ENCODE measurements at regions not wholly inside any gene's neighbourhood (a gene's known extent, or its start where the extent isn't known, plus 50 kb on each side); places are given as distances from the start of the nearest gene placed in this dataset.
"Not testable (repeated sequence)": the region's sequence is repeated elsewhere in the genome, so short reads cannot be mapped to it uniquely, and the experiment has no call there.

- DNase-seq (ENCODE audit: low read depth in 2 of 2) = no peak
Observed at GRCh38 chr9:90059436-90059835, 454.6 kb downstream of the GADD45G start.

- no peak for DNase-seq (ENCODE audit: low read depth in 2 of 2)
Observed at GRCh38 chr9:90060256-90060655, 455.4 kb downstream of the GADD45G start.

GRCh38 chr9:90061187-90061586 is 456.4 kb downstream of the GADD45G start:
- no peak for DNase-seq (ENCODE audit: low read depth in 2 of 2)

- DNase-seq (ENCODE audit: low read depth in 2 of 2) = no peak
Observed at GRCh38 chr9:90062982-90063381, 458.2 kb downstream of the GADD45G start.

GRCh38 chr9:90064248-90064647 is 459.4 kb downstream of the GADD45G start:
- DNase-seq (ENCODE audit: low read depth in 2 of 2) = no peak

GRCh38 chr9:90064971-90065370 is 460.2 kb downstream of the GADD45G start:
- DNase-seq (ENCODE audit: low read depth in 2 of 2) = no peak

- DNase-seq (ENCODE audit: low read depth in 2 of 2) = no peak
Observed at GRCh38 chr9:90065851-90066250, 461.0 kb downstream of the GADD45G start.

- DNase-seq (ENCODE audit: low read depth in 2 of 2) = no peak
Observed at GRCh38 chr9:90069085-90069484, 464.3 kb downstream of the GADD45G start.

GRCh38 chr9:90070056-90070455 is 465.2 kb downstream of the GADD45G start:
- DNase-seq (ENCODE audit: low read depth in 2 of 2) = no peak

- no peak for DNase-seq (ENCODE audit: low read depth in 2 of 2)
Observed at GRCh38 chr9:90070469-90070868, 465.7 kb downstream of the GADD45G start.

- DNase-seq (ENCODE audit: low read depth in 2 of 2) = no peak
Observed at GRCh38 chr9:90070931-90071660, 466.3 kb downstream of the GADD45G start.

GRCh38 chr9:90073186-90073945 is 468.6 kb downstream of the GADD45G start:
- no peak for DNase-seq (ENCODE audit: low read depth in 2 of 2)

- no peak for DNase-seq (ENCODE audit: low read depth in 2 of 2)
Observed at GRCh38 chr9:90074316-90074962, 469.6 kb downstream of the GADD45G start.

GRCh38 chr9:90077598-90077997 is 472.8 kb downstream of the GADD45G start:
- not testable (repeated sequence) for DNase-seq (ENCODE audit: low read depth in 2 of 2)

- DNase-seq (ENCODE audit: low read depth in 2 of 2) = no peak
Observed at GRCh38 chr9:90078988-90079421, 474.2 kb downstream of the GADD45G start.

GRCh38 chr9:90085633-90086032 is 480.8 kb downstream of the GADD45G start:
- no peak for DNase-seq (ENCODE audit: low read depth in 2 of 2)

- no peak for DNase-seq (ENCODE audit: low read depth in 2 of 2)
Observed at GRCh38 chr9:90086101-90086511, 481.3 kb downstream of the GADD45G start.

GRCh38 chr9:90088434-90088833 is 483.6 kb downstream of the GADD45G start:
- DNase-seq (ENCODE audit: low read depth in 2 of 2) = no peak

GRCh38 chr9:90088856-90089255 is 484.0 kb downstream of the GADD45G start:
- DNase-seq (ENCODE audit: low read depth in 2 of 2) = no peak

GRCh38 chr9:90090997-90091396 is 486.2 kb downstream of the GADD45G start:
- DNase-seq (ENCODE audit: low read depth in 2 of 2) = no peak

- DNase-seq (ENCODE audit: low read depth in 2 of 2) = no peak
Observed at GRCh38 chr9:90092508-90092907, 487.7 kb downstream of the GADD45G start.

- no peak for DNase-seq (ENCODE audit: low read depth in 2 of 2)
Observed at GRCh38 chr9:90095682-90096081, 490.9 kb downstream of the GADD45G start.

GRCh38 chr9:90097237-90097636 is 492.4 kb downstream of the GADD45G start:
- no peak for DNase-seq (ENCODE audit: low read depth in 2 of 2)
